ENCODE measurements at regions not wholly inside any gene's neighbourhood (a gene's known extent, or its start where the extent isn't known, plus 50 kb on each side); places are given as distances from the start of the nearest gene placed in this dataset.

DNA sequence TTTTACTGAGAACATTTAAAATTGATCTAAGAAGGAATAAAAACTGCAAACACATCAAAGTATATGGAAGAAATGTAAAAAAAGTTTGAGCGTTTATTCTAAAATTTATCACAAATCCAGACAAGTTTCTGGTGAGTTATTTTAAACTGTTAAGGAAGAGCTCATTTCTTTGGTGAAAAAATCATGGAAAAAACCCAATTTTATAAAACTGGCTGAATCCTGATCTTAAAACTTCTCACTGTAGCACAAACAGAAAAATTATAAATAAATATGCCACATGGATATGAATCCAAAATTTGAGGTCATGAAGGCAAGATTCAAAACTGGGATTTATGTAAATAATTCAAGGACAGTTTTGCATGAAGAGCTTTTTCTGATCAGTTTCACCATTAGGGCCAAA is 205.1 kb upstream of the RGMA start:
- H3K9me3 ChIP-seq (ENCODE audit: insufficient read depth in 2 of 2, low read depth in 1 of 2, low read length in 1 of 2), result no peaks in the 10 kb centered on the region
- H3K4me1 ChIP-seq (replicated peaks in 1 of 4; ENCODE audit: control insufficient read depth in 3 of 4, insufficient read depth in 4 of 4, low read length in 3 of 4), result peaks cover 0 to 3% (median under 1%) of the 10 kb centered on the region in 4 experiments; a peak in 1 of 7 replicates
- FAIRE-seq (no peak), DNase-seq (ENCODE audit: low read depth in 1 of 2, low spot score in 2 of 2) (no peak)
- H4K91ac ChIP-seq (replicated peaks; ENCODE audit: insufficient read length, low read length), result no peak overlapping the region
- no peaks in the 10 kb centered on the region for H3K23me2 ChIP-seq (ENCODE audit: low read depth, low read length)
- no peak overlapping the region for H3K4me3 ChIP-seq (ENCODE audit: extremely low read depth in 1 of 4, insufficient read depth in 2 of 4, low read depth in 3 of 4, low read length in 4 of 4)
- TF ChIP-seq TCF12 (IDR thresholded peaks at IDR 0.05; ENCODE audit: low read depth, low read length), result no peak
- no peak for TF ChIP-seq JUN (IDR thresholded peaks at IDR 0.05; ENCODE audit: low read depth, low read length)
- TF ChIP-seq NRF1 (IDR thresholded peaks at IDR 0.05; ENCODE audit: low read depth, low read length), result no peak
- no peak for TF ChIP-seq SP2 (IDR thresholded peaks at IDR 0.05; ENCODE audit: low read length)
- no peak for TF ChIP-seq NANOG (IDR thresholded peaks at IDR 0.05; ENCODE audit: insufficient read depth, low read depth, low read length, poor library complexity, severe bottlenecking)
- no peaks in the 10 kb centered on the region for H3K79me1 ChIP-seq (ENCODE audit: low read depth, low read length)
- H4K5ac ChIP-seq (ENCODE audit: insufficient read length, low read depth, low read length), result no peak overlapping the region
- H4K8ac ChIP-seq (ENCODE audit: extremely low read depth, insufficient read depth, low read length), result no peak overlapping the region
- H2BK15ac ChIP-seq (ENCODE audit: low read length), result no peak overlapping the region
- H4K20me1 ChIP-seq (replicated peaks in 1 of 2; ENCODE audit: control insufficient read depth in 1 of 2, insufficient read depth in 2 of 2, low read length in 2 of 2), result no peaks in the 10 kb centered on the region
- ChIA-PET CTCF (ENCODE audit: partially characterized antibody) (interaction anchor here (0.8 to 1.3 kb wide), 3 partner anchors 36 to 155 kb away, joined by 3 read pairs; no protein-coding TSS in a partner anchor), POLR2A (ENCODE audit: partially characterized antibody) (interaction anchor here (0.8 kb wide), 1 partner anchor 13 kb away, joined by 3 read pairs; no protein-coding TSS in a partner anchor)
- H2BK5ac ChIP-seq (ENCODE audit: low read depth, low read length), result no peak overlapping the region
- WGBS, 2 experiments (ENCODE audit: extremely low coverage in 1 of 2, insufficient coverage in 1 of 2, insufficient read length in 1 of 2, insufficient replicate concordance in 2 of 2, low coverage in 1 of 2, low lambda C conversion rate in 2 of 2, missing lambda C conversion rate in 1 of 2), result 95% methylated on average over 1 of the region's 1 CpG; no CpG with 5 or more reads in 1 of the 2 experiments
- no peak overlapping the region for H2BK20ac ChIP-seq (ENCODE audit: low read length)
- H2AFZ ChIP-seq (ENCODE audit: low read length), result no peak overlapping the region
- H3K4ac ChIP-seq (replicated peaks; ENCODE audit: insufficient read length, low read depth, low read length), result no peak overlapping the region
- no peak overlapping the region for H3K27ac ChIP-seq (ENCODE audit: low read depth, low read length)
- H2BK120ac ChIP-seq (replicated peaks; ENCODE audit: low read depth, low read length), result no peak overlapping the region
- H2AK5ac ChIP-seq (ENCODE audit: low read depth, low read length), result no peak overlapping the region
- no peak overlapping the region for H3K56ac ChIP-seq (replicated peaks; ENCODE audit: insufficient read length, low read depth, low read length)
- no peaks in the 10 kb centered on the region for H3K27me3 ChIP-seq (replicated peaks in 1 of 4; ENCODE audit: control insufficient read depth in 3 of 4, extremely low read depth in 1 of 4, insufficient read depth in 3 of 4, low read length in 3 of 4)
- H3K4me2 ChIP-seq (ENCODE audit: insufficient read depth in 1 of 2, low read depth in 2 of 2, low read length in 2 of 2), result no peak overlapping the region
- H3K14ac ChIP-seq (ENCODE audit: insufficient read length), result no peak overlapping the region
- H2BK12ac ChIP-seq (ENCODE audit: low read depth, low read length), result no peak overlapping the region
- no peaks in the 10 kb centered on the region for H3K79me2 ChIP-seq (ENCODE audit: control insufficient read depth in 1 of 2, insufficient read depth in 2 of 2, low read length in 2 of 2)
- H3K9ac ChIP-seq (replicated peaks in 1 of 4; ENCODE audit: extremely low read depth in 1 of 4, low read depth in 3 of 4, low read length in 3 of 4), result no peak overlapping the region
- H3K36me3 ChIP-seq (ENCODE audit: control insufficient read depth in 2 of 4, insufficient read depth in 4 of 4, low read length in 3 of 4), result no peaks in the 10 kb centered on the region
- H3K18ac ChIP-seq (ENCODE audit: extremely low read depth, low read length), result no peak overlapping the region
- no peak overlapping the region for H3K23ac ChIP-seq (ENCODE audit: insufficient read length)

All from H1 (cell line).